GM18519 (cell line): ENCODE measurements at regions not wholly inside any gene's neighbourhood (a gene's known extent, or its start where the extent isn't known, plus 50 kb on each side); places are given as distances from the start of the nearest gene placed in this dataset.
"Not testable (repeated sequence)": the region's sequence is repeated elsewhere in the genome, so short reads cannot be mapped to it uniquely, and the experiment has no call there.

ENCODE experiments used
- ATAC-seq: cut with Tn5 transposase; IDR thresholded peaks from one replicate; pipeline ENCODE4 v1.9.1; 2021; ENCODE audit warnings: mild to moderate bottlenecking, moderate library complexity; ENCODE audit not compliant: unreplicated experiment, low FRiP score

DNA sequence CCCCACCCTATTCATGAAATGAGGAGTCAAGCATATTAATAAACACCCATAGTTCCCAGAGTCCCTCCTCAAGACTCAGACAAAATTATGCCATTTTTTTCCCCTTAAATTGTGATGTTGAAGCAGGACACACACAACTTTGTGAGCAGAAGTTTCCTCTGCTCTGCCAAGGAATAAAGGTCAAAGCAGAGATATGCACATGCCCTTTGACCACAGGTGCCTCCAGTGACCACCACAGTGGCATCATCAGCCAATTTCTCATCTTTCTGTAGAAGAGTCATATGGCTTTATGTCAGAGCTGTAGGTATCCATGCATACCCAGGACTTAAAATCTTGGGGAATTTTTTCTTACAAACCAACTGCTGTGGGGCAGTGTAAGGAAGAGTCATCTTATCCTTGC lies 304.4 kb upstream of the GADL1 start:
- no peak for ATAC-seq

DNA sequence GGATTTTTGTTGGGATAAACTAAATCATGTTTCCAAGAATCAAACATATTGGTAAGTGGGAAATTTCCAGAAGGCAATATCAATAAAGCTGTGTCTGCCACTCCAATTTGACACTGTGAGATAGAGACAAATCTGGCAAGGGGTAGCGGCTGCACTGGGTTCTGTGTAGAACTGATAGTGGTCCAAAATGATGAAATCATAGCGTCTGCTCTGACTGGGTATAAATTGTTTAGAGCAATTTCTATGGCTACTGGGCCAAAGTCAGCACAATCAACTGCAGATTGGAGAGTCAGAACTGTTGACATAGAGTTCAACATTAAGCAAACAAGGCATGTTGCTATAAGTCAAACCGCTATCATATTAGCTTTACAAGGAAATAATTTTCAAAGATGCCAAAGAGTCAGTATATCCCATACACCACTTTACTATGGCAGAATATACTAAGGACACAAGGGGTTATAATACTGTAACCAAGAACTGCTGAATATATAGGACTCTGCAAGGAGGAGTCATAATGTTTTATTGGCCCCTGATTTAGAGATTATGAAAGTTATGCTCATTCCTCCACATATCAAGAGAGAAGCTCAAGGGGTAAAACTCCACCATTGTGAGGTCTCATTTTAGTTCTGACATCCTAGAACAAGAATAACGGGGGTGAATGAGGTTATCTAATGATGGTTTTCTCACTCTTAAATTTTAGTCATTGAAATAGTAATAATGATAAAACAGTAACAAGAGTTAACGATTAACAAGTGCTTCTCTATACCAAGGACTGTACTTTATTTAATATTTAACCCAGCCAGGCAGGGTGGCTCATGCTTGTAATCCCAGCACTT lies 309.7 kb upstream of the GADL1 start:
- ATAC-seq = no peak

DNA sequence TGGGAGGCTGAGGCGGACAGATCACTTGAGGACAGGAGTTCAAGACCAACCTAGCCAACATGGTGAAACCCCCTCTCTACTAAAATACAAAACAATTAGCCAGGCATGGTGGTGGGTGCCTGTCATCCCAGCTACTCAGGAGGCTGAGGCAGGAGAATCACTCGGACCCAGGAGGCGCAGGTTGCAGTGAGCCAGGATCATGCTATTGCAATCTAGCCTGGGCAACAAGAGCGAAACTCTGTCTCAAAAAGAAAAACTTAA lies 310.3 kb upstream of the GADL1 start:
- not testable (repeated sequence) for ATAC-seq

DNA sequence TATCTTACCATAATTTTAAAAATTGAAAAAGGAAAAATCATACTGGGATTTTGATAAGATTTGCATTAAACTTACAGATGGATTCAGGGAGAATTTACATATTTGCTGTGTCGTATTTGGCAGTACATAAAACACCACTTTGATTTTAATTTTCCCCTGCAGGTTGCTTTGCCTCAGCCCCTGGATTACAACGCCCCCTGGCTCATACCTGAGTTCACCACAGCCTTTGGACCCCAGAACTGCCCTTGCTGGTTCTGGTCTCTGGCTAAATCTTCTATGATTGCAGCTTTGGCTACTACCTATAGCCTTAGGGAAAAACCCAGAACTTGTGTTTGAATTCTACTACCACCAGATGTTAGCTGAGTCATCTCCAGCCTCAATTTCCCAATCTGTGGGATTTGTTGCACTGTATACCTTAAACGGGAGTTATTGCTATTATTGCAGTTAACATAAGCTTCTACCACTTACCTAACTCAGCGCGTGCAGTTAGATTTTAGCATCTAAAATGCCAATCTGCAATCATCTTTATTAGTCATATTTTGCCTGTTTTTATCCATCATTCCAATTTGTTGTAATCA lies 315.7 kb upstream of the GADL1 start:
- no peak for ATAC-seq

DNA sequence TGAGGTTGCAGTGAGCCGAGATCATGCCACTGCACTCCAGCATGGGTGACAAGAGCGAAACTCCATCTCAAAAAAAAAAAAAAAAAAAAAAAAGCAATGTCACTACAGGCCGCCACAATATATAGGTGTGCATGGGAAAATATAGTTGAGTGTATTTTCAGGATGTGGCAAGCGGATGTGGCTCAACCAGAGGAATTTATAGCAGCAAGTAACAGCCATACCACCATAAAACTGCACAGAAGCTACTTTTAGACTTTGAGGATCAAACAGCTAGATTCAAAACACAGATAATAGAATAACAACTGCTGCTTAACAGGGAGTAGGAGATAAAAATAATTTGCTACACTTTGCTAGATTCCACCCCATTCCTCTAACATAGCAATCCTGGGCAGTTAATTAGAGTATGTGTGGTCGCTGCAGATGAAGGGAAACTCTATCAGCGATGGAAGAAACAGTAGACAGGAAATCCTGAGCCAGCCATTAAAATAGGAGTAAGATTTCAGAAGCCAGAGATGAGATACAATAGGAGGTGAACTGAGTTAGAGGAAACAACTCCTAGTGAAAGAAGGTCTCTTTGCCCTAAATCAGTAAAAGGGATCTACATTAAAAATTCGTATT lies 318.7 kb upstream of the STT3B start:
- peak; percentile 71 for ATAC-seq

DNA sequence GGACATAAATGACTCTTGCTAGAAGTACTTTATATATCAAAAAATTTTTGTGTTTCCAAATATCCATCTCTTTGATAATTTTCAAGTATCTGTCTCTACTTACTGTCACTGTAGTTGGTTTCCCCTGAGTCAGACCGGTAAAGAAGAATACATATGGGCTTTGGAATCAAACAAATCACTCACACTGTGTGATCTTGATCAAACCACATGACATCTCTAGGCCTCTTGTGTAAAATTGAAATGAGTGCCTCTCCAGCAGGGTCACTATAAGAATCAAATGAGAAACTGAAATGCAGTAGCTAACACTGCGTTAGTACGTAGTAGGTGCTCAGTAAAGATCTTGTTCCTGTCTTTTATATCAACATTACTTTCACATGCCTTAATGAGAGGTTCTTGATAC lies 314.6 kb upstream of the STT3B start:
- no peak for ATAC-seq

DNA sequence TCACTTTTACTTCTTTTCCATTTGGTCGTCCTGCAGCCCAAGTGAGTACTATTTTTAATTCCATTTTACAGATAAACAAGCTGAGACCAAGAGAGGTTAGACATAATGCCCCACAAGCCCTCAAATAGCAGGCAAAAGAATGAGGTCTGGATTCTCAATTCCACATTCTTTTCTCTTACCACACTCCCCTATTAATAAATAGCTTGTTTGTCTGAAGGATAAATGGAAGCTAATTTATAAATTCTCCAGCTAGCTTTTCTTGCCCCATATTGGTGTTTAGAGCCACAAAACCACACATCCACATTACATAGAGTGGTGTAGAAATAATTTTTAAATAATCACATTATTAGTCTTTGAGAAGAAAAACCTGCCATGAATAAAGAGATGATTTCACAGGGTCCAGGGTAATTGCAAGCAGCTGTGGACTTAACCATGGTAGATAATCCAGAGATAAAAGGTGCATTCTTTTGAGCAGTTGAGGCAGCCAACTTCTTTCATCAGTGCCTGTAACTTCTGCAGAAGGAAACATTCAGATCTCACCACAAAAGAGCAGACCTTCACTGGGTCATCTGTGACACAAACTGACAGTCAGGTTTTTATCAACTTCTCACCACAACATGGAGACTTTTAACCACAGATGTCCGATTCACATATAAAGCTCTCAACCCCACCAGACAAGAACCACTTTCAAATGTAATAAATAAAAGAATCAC lies 313.4 kb upstream of the STT3B start:
- ATAC-seq = peak; percentile 61

DNA sequence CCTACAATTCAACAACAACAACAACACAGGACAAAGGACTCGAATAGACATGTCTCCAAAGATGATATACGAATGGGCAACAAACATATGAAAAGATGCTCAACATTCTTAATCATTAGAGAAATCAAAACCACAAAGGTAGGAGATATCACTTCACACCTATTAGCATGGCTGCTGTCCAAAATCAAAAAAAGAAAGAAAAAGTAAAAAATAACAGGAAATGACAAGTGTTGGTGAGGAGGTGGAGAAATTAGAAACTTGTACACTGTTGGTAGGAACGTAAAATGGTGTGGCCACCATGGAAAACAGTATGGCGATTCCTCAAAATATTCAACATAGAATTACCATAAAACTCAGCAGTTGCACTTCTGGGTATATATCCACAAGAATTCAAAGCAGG lies 312.3 kb upstream of the STT3B start:
- ATAC-seq = no peak

DNA sequence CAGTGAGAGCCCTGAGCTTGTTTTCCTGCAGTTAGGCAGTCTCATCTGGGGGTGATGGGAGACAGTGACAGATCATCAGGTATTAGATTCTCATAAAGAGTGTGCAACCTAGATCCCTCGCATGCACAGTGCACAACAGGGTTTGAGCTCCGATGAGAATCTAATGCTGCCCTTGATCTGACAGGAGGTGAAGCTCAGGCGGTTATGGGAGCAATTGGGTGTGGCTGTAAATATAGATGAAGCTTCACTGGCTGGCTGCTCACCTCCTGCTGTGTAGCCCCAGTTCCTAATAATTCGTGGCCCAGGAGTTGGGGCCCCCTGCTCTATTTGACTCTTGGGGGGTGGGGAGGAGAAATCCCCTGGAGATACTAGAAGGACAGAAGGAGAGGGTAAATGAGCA lies 309.4 kb upstream of the STT3B start:
- ATAC-seq = no peak

DNA sequence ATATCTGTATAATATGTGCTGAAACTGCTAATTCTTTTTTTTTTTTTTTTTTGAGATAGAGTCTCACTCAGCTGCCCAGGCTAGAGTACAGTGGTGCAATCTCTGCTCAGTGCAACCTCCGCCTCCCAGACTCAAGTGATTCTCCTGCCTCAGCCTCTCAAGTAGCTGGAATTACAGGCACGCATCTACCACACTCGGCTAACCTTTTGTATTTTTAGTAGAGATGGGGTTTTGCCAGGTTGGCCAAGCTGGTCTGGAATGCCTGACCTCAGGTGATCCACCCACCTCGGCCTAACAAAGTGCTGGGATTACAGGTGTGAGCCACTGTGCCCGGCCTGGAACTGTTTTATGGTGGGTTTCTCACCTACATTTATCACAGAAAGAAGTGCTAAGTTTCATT lies 307.8 kb upstream of the STT3B start:
- no peak for ATAC-seq

DNA sequence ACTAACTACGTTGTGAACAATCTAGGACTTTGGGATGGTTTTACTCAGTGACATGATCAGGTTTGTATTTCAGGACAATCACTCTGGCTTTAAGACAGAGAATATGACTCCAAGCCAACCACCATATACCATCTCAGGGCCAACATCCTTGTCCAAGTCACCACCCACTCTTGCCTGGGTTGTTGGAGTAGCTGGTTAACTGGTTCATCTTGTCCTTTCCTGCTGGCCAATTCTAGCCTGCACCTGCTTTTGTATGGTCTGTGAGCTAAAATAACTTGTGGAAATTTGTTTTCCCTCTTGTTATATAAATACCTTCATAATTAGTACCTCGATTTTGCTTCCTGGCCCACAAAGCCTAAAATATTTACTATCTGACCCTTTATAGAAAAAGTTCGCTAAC lies 306.8 kb upstream of the STT3B start:
- ATAC-seq = no peak

DNA sequence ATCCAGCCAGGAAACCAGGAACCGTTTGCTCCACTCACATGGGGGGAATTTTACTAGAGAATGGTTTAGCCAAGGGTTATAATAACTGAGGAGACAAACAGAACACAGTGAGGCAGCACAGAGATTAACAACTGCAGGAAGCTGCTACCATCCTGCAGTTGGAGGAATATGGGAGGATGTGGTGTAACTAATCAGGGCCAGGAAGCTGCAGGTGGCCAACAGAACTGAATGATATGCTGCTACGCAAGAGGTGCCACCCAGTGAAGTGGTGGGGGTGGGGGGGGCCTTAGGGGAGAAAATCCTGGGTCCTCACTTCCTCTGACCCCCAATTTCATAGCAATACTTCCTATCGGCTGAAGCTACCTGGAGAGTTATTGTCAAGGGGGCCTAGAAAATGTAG lies 306.4 kb upstream of the STT3B start:
- ATAC-seq = no peak

DNA sequence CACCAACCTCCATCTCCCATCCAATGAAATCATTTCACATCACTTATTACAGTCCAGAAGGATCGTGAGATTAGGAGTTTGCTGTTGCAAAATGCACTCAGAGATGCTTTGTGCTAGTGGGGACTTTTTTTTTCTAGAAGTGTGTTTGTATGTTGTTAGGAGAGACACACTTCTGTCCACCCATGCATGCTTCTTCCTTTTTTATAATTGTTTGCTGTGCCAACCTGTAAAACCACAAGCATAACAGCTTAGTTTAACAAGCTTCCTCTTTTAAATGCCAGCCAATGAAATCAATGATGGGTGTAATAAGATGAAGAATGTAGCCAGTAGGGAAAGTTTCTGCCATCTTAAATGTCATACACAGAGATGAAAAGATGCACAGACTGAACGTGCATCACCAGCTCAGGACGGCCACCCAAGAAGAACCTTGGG lies 305.6 kb upstream of the STT3B start:
- peak; percentile 24 for ATAC-seq

DNA sequence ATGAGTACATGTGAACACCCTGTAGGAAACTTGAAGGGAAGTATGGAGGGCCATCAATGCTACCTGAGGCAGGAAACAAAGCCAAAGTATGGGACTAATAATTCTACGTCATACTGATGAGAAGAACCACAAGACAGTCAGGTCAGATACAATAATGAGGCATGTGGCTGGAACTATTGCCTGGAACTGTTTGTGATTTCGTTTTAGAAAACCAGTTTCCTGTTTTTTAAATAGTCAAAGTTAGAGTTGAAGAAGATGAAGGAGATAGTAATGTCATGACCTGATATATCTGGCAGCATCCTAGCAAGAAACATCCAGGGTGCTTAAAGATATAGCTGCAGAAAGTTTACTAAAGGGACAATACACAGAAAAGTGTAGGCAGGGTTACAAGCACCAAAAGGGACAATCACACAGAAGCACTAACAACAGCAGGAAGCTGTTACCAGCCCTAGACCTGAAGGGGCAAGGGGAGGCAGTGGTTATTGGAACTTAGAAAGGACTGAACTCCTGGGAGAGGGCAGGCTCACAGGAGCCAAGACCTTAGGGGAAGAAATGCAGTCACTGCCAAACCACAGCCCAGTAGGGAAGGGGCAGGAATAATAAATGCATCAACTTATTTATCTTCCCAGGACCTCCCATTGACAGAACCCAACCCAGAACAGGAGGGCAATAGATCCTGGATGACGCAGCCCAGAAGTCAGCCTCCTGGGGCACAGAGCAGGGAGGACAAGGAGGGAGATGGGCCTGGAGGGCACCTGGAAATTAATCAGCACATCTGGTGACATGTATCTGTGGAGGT lies 302.1 kb upstream of the STT3B start:
- peak; percentile 31 for ATAC-seq

DNA sequence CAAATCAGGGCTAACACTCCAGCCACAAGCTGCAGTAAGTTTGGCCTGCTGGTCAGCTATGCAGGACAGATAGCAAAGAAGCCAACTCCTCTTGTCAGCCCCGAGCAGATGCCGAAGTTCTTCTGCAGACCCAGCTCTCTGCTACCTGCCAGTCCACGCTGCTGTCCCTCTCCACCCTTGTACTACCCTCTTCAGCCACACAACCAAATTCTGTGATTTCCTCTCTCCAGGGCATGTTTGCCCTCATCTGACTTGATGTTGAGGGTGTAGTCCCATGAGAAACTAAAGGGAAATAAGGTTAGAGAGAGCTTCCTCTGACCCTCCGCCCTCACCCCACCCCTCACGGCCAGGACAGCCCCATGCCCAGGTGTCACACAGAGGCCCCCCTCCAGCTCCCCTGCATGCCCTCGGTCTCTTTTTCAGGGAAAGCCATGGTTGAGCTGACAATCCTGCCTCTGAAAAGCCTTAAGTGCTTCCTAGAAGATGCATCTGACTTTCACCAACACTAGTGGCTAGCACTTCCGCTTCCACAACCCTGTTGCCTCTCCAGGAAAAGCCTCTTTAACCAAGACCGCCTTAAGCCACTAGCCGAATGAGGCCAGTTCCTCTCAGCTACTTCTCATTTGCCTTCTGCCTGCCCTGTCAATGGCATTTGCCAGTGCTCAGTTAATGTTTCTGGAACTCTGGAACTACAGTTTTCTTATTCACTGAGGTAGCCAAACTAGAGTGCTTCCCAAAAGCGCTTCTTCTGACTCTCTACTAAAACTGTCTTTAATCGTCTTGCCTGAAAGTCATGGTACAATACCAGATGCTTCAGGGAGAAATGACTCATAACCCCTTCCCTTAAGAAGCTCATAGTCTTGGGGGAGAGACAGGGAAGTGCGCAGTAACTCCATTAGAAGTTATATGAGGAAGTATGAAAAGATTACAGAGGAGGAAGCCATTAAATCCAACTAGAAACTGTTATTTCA lies 300.4 kb upstream of the STT3B start:
- ATAC-seq = peak; percentile 34

DNA sequence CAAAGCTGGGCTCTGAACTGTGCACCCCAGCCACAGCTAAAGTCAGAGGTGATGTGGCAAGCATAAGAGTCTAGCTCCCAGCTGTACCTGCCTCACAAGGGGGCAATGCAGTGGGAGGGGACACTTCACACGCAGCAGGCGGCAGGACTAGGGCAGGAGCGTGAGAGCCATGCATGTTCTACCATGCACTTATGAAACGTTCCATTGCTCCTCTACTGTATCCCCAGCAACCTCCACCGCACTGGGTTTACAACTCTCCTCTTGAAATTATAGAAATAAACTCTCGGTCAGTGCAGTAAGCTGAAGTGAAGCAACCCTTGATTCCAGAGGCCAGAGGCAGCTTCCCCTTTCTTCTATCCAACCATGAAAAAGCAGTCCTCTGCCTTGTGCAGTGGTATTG lies 298.6 kb upstream of the STT3B start:
- ATAC-seq = no peak

DNA sequence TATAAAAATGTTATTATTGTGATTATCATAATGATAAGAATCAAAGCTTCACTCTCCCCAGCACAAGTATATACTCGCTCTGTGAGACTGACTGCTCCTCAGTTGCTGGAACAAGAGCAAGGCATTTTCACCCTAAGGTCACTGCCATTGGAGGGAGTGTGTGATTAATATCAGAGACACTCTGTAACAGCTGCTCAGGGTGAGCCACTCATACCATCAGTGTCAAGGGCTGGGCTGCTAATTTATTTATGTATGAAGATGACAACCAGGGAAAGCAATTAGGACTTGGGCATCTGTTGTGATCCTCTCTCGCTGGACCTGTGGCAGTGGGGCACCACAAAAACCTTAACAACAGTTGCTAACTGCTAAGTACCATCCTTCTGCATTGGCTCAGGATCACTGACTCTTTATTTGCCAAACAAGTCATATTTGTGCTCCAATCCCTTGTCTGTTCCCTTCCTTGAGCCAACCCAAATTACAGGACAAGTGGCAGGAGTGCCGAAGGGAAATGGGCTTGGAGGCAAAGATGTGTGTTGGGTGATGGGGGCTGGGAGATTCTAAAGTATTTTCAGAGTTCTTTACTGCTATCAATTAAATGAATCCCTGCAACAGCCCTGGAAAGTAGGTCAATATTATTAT lies 297.5 kb upstream of the STT3B start:
- no peak for ATAC-seq

DNA sequence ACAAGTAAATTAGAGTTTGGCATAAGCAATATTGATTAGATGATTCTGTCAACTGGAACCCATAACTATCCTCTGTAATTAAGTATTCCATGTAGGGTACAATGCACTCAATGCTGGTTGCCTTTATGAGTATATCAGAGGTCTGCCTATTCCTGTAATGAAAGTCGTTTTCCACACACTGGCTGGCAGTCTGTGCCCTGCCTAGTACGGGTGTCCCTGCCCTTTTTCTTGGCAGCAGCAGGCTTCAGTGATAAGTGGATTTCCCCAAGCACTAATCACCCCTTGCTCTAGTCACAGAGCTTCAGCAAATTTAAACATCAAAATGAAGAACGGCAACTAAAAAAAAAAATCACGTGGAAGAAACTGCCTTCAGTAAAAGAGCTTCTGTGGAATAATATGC lies 294.8 kb upstream of the STT3B start:
- no peak for ATAC-seq

DNA sequence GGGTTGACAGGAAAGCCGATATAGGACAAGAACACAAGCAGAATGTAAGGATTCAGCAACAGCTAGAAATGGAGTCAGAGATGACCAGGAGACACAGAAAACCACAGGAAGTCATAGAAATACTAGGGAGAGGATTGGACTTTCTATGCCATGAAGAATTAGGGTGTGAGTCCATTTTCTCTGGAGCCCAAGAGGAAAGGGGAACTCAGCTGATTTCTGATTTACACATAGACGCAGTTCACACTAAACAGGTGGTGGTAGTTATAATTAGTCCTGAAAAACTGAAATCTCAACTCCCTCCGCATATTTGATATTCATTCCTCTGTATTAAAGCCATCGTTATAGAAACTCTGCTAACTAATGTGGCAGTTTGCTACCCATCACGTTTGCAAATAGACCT lies 292.7 kb upstream of the STT3B start:
- ATAC-seq = no peak
